ENCODE measurements at regions not wholly inside any gene's neighbourhood (a gene's known extent, or its start where the extent isn't known, plus 50 kb on each side); places are given as distances from the start of the nearest gene placed in this dataset.

DNA sequence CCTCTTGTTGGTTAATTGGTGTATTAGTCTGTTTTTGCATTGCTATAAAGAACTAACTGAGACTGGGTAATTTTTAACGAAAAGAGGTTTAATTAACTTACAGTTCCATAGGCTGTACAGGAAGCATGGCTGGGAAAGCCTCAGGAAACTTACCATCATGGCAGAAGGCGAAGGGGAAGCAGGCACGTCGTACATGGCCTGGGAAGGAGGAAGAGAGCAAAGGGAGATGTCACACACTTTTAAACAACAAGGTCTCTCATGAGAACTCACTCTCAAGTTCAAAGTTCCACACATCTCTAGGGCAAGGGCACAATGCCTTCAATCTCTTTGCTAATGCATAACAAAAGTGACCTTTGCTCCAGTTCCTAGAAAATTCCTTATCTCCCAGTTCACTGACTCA, 125.0 kb upstream of the IRX5 start:
- ChIA-PET POLR2A (no interaction called here), CTCF (no interaction called here)
- TF ChIP-seq CTCF (IDR thresholded peaks at IDR 0.05; ENCODE audit: control extremely low read depth, extremely low read depth, low read depth, missing control alignments) = no peak
- no peak for DNase-seq (ENCODE audit: extremely low spot score)

GRCh38 chr16:54801057-54801844, 129.4 kb upstream of the IRX5 start:
- TF ChIP-seq CTCF (IDR thresholded peaks at IDR 0.05; ENCODE audit: control extremely low read depth, extremely low read depth, low read depth, missing control alignments) = no peak
- CTCF ChIA-PET = no interaction called here

GRCh38 chr16:54798267-54798666, 132.4 kb upstream of the IRX5 start:
- no peak for TF ChIP-seq CTCF (IDR thresholded peaks at IDR 0.05; ENCODE audit: control extremely low read depth, extremely low read depth, low read depth, missing control alignments)

More at GRCh38 chr16:54801057-54801844, 129.4 kb upstream of the IRX5 start:
- DNase-seq (ENCODE audit: extremely low spot score) = no peak
- POLR2A ChIA-PET = no interaction called here

GRCh38 chr16:54796211-54796610, 134.5 kb upstream of the IRX5 start:
- CTCF ChIA-PET = no interaction called here

More at GRCh38 chr16:54798267-54798666, 132.4 kb upstream of the IRX5 start:
- POLR2A ChIA-PET = no interaction called here
- CTCF ChIA-PET = no interaction called here
- DNase-seq (ENCODE audit: extremely low spot score) = no peak

GRCh38 chr16:54792811-54793210, 137.9 kb upstream of the IRX5 start:
- ChIA-PET POLR2A (no interaction called here), CTCF (no interaction called here)
- no peak for TF ChIP-seq CTCF (IDR thresholded peaks at IDR 0.05; ENCODE audit: control extremely low read depth, extremely low read depth, low read depth, missing control alignments)
- no peak for DNase-seq (ENCODE audit: extremely low spot score)

More at GRCh38 chr16:54796211-54796610, 134.5 kb upstream of the IRX5 start:
- TF ChIP-seq CTCF (IDR thresholded peaks at IDR 0.05; ENCODE audit: control extremely low read depth, extremely low read depth, low read depth, missing control alignments) = no peak
- DNase-seq (ENCODE audit: extremely low spot score) = no peak
- POLR2A ChIA-PET = no interaction called here

GRCh38 chr16:54787045-54787444, 143.6 kb upstream of the IRX5 start:
- no peak for DNase-seq (ENCODE audit: extremely low spot score)
- POLR2A ChIA-PET = no interaction called here
- TF ChIP-seq CTCF (IDR thresholded peaks at IDR 0.05; ENCODE audit: control extremely low read depth, extremely low read depth, low read depth, missing control alignments) = no peak

More at GRCh38 chr16:54787045-54787444, 143.6 kb upstream of the IRX5 start:
- CTCF ChIA-PET = interaction anchor here (0.8 to 1.2 kb wide), 2 partner anchors 8 to 13 kb away, joined by 4 to 5 read pairs; no protein-coding TSS in a partner anchor

Measured in GM10248 (cell line).